HepG2 (cell line): ENCODE measurements at regions not wholly inside any gene's neighbourhood (a gene's known extent, or its start where the extent isn't known, plus 50 kb on each side); places are given as distances from the start of the nearest gene placed in this dataset.

Source experiments
- ADNP ChIP-seq: sonication (generic); formaldehyde crosslinking; IDR thresholded peaks from 2 replicates; pipeline ENCODE4 v1.4.0; 2020; ENCODE audit warnings: missing genetic modification reagents
- SALL2 ChIP-seq: sonication (generic); formaldehyde crosslinking; IDR thresholded peaks from 2 replicates; pipeline ENCODE4 v1.8.1; 2023; ENCODE audit warnings: mild to moderate bottlenecking, missing genetic modification reagents, inconsistent platforms
- TF ChIP-seq, protein P1 (sequence below): IDR thresholded peaks from 2 replicates; pipeline ENCODE4 v1.6.1; 2016
- TF ChIP-seq, protein P2 (sequence below): sonication (generic); formaldehyde crosslinking; IDR thresholded peaks from 2 replicates; pipeline ENCODE4 v1.5.0; 2020; ENCODE audit warnings: mild to moderate bottlenecking, missing genetic modification reagents, moderate library complexity
- TF ChIP-seq, protein P3 (sequence below): IDR thresholded peaks from 2 replicates; pipeline ENCODE4 v1.6.1; 2016; ENCODE audit warnings: missing compliant biosample characterization, missing genetic modification reagents, borderline replicate concordance

DNA sequence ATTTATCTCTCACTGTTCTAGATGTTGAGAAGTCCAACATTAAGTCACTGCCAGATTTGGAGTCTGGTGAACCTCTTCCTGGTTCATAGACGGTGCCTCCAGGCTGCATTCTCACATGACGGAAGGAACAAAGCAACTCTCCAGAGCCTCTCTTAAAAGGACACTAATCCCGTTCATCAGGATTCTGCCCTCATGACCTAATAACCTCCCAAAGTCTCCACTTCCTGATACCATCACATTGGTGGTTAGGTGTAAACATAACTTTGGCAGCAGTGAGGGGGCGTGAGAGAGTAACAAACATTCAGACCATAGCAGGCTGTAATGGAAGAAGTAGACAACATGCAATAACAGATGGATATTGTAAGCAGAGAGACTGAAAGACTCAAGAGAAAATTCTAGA is 388.6 kb downstream of the PDHA2 start:
- TF ChIP-seq, protein P1, sequence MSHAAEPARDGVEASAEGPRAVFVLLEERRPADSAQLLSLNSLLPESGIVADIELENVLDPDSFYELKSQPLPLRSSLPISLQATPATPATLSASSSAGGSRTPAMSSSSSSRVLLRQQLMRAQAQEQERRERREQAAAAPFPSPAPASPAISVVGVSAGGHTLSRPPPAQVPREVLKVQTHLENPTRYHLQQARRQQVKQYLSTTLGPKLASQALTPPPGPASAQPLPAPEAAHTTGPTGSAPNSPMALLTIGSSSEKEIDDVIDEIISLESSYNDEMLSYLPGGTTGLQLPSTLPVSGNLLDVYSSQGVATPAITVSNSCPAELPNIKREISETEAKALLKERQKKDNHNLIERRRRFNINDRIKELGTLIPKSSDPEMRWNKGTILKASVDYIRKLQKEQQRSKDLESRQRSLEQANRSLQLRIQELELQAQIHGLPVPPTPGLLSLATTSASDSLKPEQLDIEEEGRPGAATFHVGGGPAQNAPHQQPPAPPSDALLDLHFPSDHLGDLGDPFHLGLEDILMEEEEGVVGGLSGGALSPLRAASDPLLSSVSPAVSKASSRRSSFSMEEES (CRISPR knock-in tag): no peak
- no peak for TF ChIP-seq ADNP (CRISPR knock-in tag)
- TF ChIP-seq, protein P2, sequence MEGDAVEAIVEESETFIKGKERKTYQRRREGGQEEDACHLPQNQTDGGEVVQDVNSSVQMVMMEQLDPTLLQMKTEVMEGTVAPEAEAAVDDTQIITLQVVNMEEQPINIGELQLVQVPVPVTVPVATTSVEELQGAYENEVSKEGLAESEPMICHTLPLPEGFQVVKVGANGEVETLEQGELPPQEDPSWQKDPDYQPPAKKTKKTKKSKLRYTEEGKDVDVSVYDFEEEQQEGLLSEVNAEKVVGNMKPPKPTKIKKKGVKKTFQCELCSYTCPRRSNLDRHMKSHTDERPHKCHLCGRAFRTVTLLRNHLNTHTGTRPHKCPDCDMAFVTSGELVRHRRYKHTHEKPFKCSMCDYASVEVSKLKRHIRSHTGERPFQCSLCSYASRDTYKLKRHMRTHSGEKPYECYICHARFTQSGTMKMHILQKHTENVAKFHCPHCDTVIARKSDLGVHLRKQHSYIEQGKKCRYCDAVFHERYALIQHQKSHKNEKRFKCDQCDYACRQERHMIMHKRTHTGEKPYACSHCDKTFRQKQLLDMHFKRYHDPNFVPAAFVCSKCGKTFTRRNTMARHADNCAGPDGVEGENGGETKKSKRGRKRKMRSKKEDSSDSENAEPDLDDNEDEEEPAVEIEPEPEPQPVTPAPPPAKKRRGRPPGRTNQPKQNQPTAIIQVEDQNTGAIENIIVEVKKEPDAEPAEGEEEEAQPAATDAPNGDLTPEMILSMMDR (CRISPR knock-in tag): no peak
- no peak for TF ChIP-seq SALL2 (CRISPR knock-in tag)
- TF ChIP-seq, protein P3, sequence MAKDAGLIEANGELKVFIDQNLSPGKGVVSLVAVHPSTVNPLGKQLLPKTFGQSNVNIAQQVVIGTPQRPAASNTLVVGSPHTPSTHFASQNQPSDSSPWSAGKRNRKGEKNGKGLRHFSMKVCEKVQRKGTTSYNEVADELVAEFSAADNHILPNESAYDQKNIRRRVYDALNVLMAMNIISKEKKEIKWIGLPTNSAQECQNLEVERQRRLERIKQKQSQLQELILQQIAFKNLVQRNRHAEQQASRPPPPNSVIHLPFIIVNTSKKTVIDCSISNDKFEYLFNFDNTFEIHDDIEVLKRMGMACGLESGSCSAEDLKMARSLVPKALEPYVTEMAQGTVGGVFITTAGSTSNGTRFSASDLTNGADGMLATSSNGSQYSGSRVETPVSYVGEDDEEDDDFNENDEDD (CRISPR knock-in tag): no peak
